ENCODE measurements at regions not wholly inside any gene's neighbourhood (a gene's known extent, or its start where the extent isn't known, plus 50 kb on each side); places are given as distances from the start of the nearest gene placed in this dataset.

DNA sequence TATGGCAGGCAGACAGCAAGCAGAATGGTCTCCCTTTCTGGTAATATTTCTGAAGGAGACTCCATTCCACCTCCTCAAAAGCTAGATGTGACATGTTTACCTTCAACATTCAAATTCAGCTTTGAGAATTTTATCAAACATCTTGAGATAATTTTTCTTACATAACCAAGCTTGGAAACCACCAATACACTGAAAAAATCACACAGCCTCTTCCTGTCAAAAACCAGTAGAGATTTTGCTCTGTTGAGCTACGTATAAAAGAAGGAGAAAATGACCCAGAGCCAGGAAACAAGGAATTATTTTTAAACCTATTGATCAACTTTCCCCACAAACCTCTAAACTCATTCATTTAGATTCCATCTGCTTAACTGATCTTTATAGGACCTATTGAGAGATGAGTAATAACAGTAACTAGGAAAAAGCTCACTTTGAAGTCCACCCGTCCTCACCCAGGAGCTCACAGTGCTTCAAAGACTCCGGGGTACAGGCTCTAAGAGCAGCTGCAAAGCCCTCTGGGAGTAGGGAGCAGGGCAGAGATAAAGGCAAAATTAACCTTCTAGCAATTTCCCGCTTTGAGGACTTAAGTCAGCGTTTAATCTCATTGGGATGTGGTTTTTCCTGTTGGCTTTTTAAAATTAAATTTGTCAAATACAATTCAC is 318.2 kb upstream of the RASGEF1B start:
- TF ChIP-seq POLR2AphosphoS5 (IDR thresholded peaks at IDR 0.05; ENCODE audit: low read depth, low read length) (no peak), SIN3A (IDR thresholded peaks at IDR 0.05; ENCODE audit: borderline replicate concordance, insufficient read depth, low read length) (no peak)
- TF ChIP-seq, protein P1, sequence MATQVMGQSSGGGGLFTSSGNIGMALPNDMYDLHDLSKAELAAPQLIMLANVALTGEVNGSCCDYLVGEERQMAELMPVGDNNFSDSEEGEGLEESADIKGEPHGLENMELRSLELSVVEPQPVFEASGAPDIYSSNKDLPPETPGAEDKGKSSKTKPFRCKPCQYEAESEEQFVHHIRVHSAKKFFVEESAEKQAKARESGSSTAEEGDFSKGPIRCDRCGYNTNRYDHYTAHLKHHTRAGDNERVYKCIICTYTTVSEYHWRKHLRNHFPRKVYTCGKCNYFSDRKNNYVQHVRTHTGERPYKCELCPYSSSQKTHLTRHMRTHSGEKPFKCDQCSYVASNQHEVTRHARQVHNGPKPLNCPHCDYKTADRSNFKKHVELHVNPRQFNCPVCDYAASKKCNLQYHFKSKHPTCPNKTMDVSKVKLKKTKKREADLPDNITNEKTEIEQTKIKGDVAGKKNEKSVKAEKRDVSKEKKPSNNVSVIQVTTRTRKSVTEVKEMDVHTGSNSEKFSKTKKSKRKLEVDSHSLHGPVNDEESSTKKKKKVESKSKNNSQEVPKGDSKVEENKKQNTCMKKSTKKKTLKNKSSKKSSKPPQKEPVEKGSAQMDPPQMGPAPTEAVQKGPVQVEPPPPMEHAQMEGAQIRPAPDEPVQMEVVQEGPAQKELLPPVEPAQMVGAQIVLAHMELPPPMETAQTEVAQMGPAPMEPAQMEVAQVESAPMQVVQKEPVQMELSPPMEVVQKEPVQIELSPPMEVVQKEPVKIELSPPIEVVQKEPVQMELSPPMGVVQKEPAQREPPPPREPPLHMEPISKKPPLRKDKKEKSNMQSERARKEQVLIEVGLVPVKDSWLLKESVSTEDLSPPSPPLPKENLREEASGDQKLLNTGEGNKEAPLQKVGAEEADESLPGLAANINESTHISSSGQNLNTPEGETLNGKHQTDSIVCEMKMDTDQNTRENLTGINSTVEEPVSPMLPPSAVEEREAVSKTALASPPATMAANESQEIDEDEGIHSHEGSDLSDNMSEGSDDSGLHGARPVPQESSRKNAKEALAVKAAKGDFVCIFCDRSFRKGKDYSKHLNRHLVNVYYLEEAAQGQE (IDR thresholded peaks at IDR 0.05; ENCODE audit: insufficient read depth in 1 of 2, low read depth in 2 of 2, low read length in 2 of 2) = no peak

DNA sequence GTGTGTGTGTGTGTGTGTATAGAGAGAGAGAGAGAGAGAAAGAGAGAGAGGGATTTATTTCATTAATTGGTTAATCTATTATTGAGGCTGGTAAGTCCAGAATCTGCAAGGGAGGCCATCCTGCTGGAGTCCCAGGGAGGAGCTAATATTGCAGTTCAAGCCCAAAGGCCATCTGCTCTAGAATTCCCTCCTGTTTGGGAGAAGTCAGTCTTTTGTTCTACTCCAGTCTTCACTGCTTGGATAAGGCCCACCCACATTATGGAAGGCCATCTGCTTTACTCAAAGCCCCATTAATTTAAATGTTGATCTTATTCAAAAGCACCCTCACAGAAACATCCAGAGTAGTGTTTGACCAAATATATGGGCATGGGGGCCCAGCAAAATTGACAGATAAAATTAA is 317.5 kb upstream of the RASGEF1B start:
- TF ChIP-seq SIN3A (IDR thresholded peaks at IDR 0.05; ENCODE audit: borderline replicate concordance, insufficient read depth, low read length) (no peak), TAF1 (IDR thresholded peaks at IDR 0.05; ENCODE audit: borderline replicate concordance, insufficient read depth, low read length) (no peak), POLR2AphosphoS5 (IDR thresholded peaks at IDR 0.05; ENCODE audit: low read depth, low read length) (no peak), FOXP2 (optimal IDR thresholded peaks at IDR 0.05; ENCODE audit: borderline replicate concordance, extremely low read depth, extremely low read length, insufficient read depth) (no peak)
- TF ChIP-seq, protein P1 (IDR thresholded peaks at IDR 0.05; ENCODE audit: insufficient read depth in 1 of 2, low read depth in 2 of 2, low read length in 2 of 2) = no peak

DNA sequence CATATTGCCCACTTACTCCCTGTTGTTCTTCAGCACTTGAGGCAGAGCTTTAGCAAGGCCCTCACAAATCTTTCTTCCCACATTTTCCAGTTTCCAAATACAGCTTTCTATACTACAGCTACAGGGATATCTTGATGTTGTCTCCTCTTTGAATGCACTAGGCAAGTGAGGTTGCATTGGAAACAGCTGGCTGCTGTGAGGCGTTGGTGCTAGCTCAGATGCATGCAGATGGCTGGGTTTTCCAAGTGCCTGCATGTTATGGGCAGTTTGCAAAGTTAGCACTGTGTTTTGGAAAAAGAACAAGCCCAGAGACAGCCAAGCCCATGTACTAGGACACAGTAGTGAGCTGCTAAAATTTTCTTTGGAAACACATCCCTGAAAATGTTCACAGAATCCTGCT is 315.1 kb upstream of the RASGEF1B start:
- TF ChIP-seq, protein P1 (IDR thresholded peaks at IDR 0.05; ENCODE audit: insufficient read depth in 1 of 2, low read depth in 2 of 2, low read length in 2 of 2) = no peak
- no peak for TF ChIP-seq TAF1 (IDR thresholded peaks at IDR 0.05; ENCODE audit: borderline replicate concordance, insufficient read depth, low read length)
- no peak for TF ChIP-seq POLR2AphosphoS5 (IDR thresholded peaks at IDR 0.05; ENCODE audit: low read depth, low read length)
- TF ChIP-seq SIN3A (IDR thresholded peaks at IDR 0.05; ENCODE audit: borderline replicate concordance, insufficient read depth, low read length) = no peak
- no peak for TF ChIP-seq FOXP2 (optimal IDR thresholded peaks at IDR 0.05; ENCODE audit: borderline replicate concordance, extremely low read depth, extremely low read length, insufficient read depth)

DNA sequence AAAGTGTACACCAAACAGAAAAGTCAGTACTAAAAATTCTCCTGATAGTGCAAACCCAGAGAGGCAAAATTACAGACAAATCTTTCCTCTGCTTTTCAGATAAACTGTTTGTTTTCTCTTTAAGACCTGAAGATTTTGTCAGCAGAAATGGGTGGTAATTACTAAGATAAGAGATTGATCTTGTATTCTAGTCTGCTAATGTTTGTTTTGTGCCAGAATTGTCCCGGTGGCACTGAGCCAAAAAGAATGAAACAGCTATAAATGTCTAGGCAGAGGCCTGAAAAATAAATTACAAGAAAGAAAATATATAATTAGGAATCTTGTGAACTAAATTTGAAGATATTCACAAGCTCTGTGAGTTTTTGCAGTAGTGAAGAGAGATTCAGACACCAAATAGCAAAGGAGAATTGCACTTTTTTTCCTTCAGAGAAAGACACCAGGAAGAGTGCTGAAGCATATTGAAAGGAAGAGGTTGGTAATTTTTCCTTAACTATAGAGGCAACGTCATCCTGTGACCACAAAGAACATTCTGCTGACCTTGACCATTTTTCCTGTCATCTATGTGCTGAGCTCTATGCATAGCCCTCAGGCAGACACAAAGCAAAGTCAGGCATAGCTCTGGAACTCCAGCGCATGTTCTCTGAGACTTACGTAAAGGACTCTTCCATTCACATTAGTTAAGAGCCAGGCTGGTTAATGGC is 314.5 kb upstream of the RASGEF1B start:
- no peak for TF ChIP-seq POLR2AphosphoS5 (IDR thresholded peaks at IDR 0.05; ENCODE audit: low read depth, low read length)
- no peak for TF ChIP-seq FOXP2 (optimal IDR thresholded peaks at IDR 0.05; ENCODE audit: borderline replicate concordance, extremely low read depth, extremely low read length, insufficient read depth)
- no peak for TF ChIP-seq TAF1 (IDR thresholded peaks at IDR 0.05; ENCODE audit: borderline replicate concordance, insufficient read depth, low read length)
- TF ChIP-seq, protein P1 (IDR thresholded peaks at IDR 0.05; ENCODE audit: insufficient read depth in 1 of 2, low read depth in 2 of 2, low read length in 2 of 2) = no peak
- no peak for TF ChIP-seq SIN3A (IDR thresholded peaks at IDR 0.05; ENCODE audit: borderline replicate concordance, insufficient read depth, low read length)
